SK-N-SH (cell line): ENCODE measurements at regions not wholly inside any gene's neighbourhood (a gene's known extent, or its start where the extent isn't known, plus 50 kb on each side); places are given as distances from the start of the nearest gene placed in this dataset.

ENCODE experiments used
- CTCF ChIA-PET: fragments of 300-600, 350-600 bp; formaldehyde crosslinking; extraction: SDS; loops from one replicate; lab custom pipeline; 2021; lab: Yijun Ruan, JAX
- POLR2A ChIA-PET: fragments of 350-600 bp; sonication (Branson Sonifier 250); formaldehyde crosslinking; extraction: SDS; loops from one replicate; lab custom pipeline; 2020; ENCODE audit warnings: antibody characterized with exemption, inconsistent platforms; lab: Yijun Ruan, JAX
- DNase-seq: peaks from one replicate; pipeline ENCODE4 v3.0.0; 2012
- H2AFZ ChIP-seq: fragments of 200-600 bp; sonication (generic); 2 replicates; pipeline ENCODE4 v1.8.1; 2016; ENCODE audit warnings: antibody characterized with exemption, mild to moderate bottlenecking, low read depth
- H3F3A ChIP-seq: fragments of 200-600 bp; sonication (generic); replicated peaks from 2 replicates; pipeline ENCODE3; 2016; ENCODE audit warnings: antibody characterized with exemption, mild to moderate bottlenecking; ENCODE audit not compliant: insufficient read depth
- H3K27ac ChIP-seq, 2 experiments: fragments of 200-500 bp in 1 of 2; fragments of 200-600 bp in 1 of 2; sonication (Bioruptor generic) in 1 of 2; sonication (generic), shearing (Covaris generic) in 1 of 2; 2 replicates each; pipeline versions ENCODE4 v1.5.1 to v1.6.1; 2014 to 2016; ENCODE audit warnings: low read depth in 2 of 2, inconsistent platforms in 1 of 2, low read length in 1 of 2, mild to moderate bottlenecking in 1 of 2, mixed read lengths in 1 of 2
- H3K27me3 ChIP-seq: fragments of 200-600 bp; sonication (generic), shearing (Covaris generic); 2 replicates; pipeline ENCODE4 v1.6.1; 2016; ENCODE audit warnings: mixed run types; ENCODE audit not compliant: insufficient read depth
- H3K36me3 ChIP-seq, 2 experiments: fragments of 200-500 bp in 1 of 2; fragments of 200-600 bp in 1 of 2; sonication (Bioruptor generic) in 1 of 2; sonication (generic) in 1 of 2; replicated peaks in 1 of 2; 2 replicates each; pipeline versions ENCODE3 to v1.5.1; 2014 to 2016; ENCODE audit warnings: low read length in 1 of 2, mild to moderate bottlenecking in 1 of 2; ENCODE audit not compliant: insufficient read depth in 2 of 2, control insufficient read depth in 1 of 2
- H3K4me1 ChIP-seq, 2 experiments: fragments of 200-500 bp in 1 of 2; fragments of 200-600 bp in 1 of 2; sonication (Bioruptor generic) in 1 of 2; sonication (generic), shearing (Covaris generic) in 1 of 2; 2 replicates each; pipeline versions ENCODE4 v1.5.1 to v1.6.1; 2014 to 2016; ENCODE audit warnings: low read depth in 1 of 2, low read length in 1 of 2, mixed run types in 1 of 2; ENCODE audit not compliant: insufficient read depth in 2 of 2, control insufficient read depth in 1 of 2
- H3K4me2 ChIP-seq: fragments of 200-600 bp; sonication (generic), shearing (Covaris generic); 2 replicates; pipeline ENCODE4 v1.6.1; 2017; ENCODE audit warnings: mixed run types
- H3K4me3 ChIP-seq, 2 experiments: fragments of 200-500 bp in 1 of 2; fragments of 200-600 bp in 1 of 2; sonication (Bioruptor generic) in 1 of 2; sonication (generic), shearing (Covaris generic) in 1 of 2; 2 replicates each; pipeline versions ENCODE4 v1.5.1 to v1.8.1; 2014 to 2016; ENCODE audit warnings: low read depth in 2 of 2, inconsistent platforms in 1 of 2, low read length in 1 of 2, mild to moderate bottlenecking in 1 of 2, mixed read lengths in 1 of 2, moderate library complexity in 1 of 2
- H3K79me2 ChIP-seq: fragments of 200-600 bp; sonication (generic); 2 replicates; pipeline ENCODE4 v1.8.1; 2017; ENCODE audit warnings: mild to moderate bottlenecking; ENCODE audit not compliant: insufficient read depth
- H3K9ac ChIP-seq: fragments of 200-600 bp; sonication (generic); 2 replicates; pipeline ENCODE4 v1.6.1; 2017; ENCODE audit warnings: mixed run types
- H3K9me2 ChIP-seq: fragments of 200-600 bp; sonication (generic); 2 replicates; pipeline ENCODE4 v1.6.1; 2017; ENCODE audit warnings: mixed run types
- H3K9me3 ChIP-seq: fragments of 200-600 bp; sonication (generic); 2 replicates; pipeline ENCODE4 v1.6.1; 2017; ENCODE audit warnings: mixed run types, mild to moderate bottlenecking, moderate library complexity
- H4K20me1 ChIP-seq: fragments of 200-600 bp; sonication (generic); 2 replicates; pipeline ENCODE4 v1.6.1; 2017; ENCODE audit warnings: mild to moderate bottlenecking, mixed run types; ENCODE audit not compliant: insufficient read depth
- CHD2 ChIP-seq: fragments of 150-350 bp; IDR thresholded peaks from 2 replicates; pipeline ENCODE4 v1.6.1; 2018; ENCODE audit warnings: low read length; ENCODE audit not compliant: partially characterized antibody
- CTCF ChIP-seq: fragments of 200-600 bp; sonication (generic); IDR thresholded peaks from 2 replicates; pipeline ENCODE4 v1.6.1; 2017; ENCODE audit warnings: antibody characterized with exemption, mild to moderate bottlenecking, moderate library complexity
- FOXM1 ChIP-seq: IDR thresholded peaks from 2 replicates; pipeline ENCODE4 v1.4.0; 2012; ENCODE audit warnings: low read depth, mild to moderate bottlenecking
- JUND ChIP-seq: IDR thresholded peaks from 2 replicates; pipeline ENCODE4 v1.4.0; 2012
- NFIC ChIP-seq: IDR thresholded peaks from 2 replicates; pipeline ENCODE4 v1.4.0; 2012; ENCODE audit warnings: borderline replicate concordance
- PBX3 ChIP-seq: IDR thresholded peaks from 2 replicates; pipeline ENCODE4; 2012
- POLR2AphosphoS5 ChIP-seq: IDR thresholded peaks from 2 replicates; pipeline ENCODE4 v1.6.1; 2012; ENCODE audit warnings: low read depth, low read length
- RAD21 ChIP-seq: IDR thresholded peaks from 2 replicates; pipeline ENCODE4 v1.6.1; 2012; ENCODE audit warnings: mild to moderate bottlenecking, low read length
- RCOR1 ChIP-seq: fragments of 150-350 bp; IDR thresholded peaks from 2 replicates; pipeline ENCODE4 v1.6.1; 2017; ENCODE audit warnings: antibody characterized with exemption, low read length
- REST ChIP-seq: IDR thresholded peaks from 2 replicates; pipeline ENCODE4 v1.6.1; 2012; ENCODE audit warnings: mild to moderate bottlenecking, low read depth, low read length, moderate library complexity
- RXRA ChIP-seq: IDR thresholded peaks from 2 replicates; pipeline ENCODE4 v1.4.0; 2012; ENCODE audit warnings: low read depth, mild to moderate bottlenecking, borderline replicate concordance
- SIN3A ChIP-seq: IDR thresholded peaks from 2 replicates; pipeline ENCODE4 v1.6.1; 2012; ENCODE audit warnings: low read depth, mild to moderate bottlenecking, low read length, moderate library complexity, borderline replicate concordance
- TCF12 ChIP-seq: IDR thresholded peaks from 2 replicates; pipeline ENCODE4 v1.4.0; 2012
- WGBS: methylation state at CpG from one replicate; pipeline ENCODE4 v1.1.6; 2017; ENCODE audit warnings: low lambda C conversion rate; 5-methylcytosine and 5-hydroxymethylcytosine counted together
- TF ChIP-seq, protein P1 (sequence below): IDR thresholded peaks from 2 replicates; pipeline ENCODE4 v1.4.0; 2012; ENCODE audit warnings: low read depth, borderline replicate concordance
- TF ChIP-seq, protein P2 (sequence below): fragments of 150-350 bp; IDR thresholded peaks from 2 replicates; pipeline ENCODE4 v1.6.1; 2016; ENCODE audit warnings: mild to moderate bottlenecking, low read depth, low read length
- TF ChIP-seq, protein P3 (sequence below): IDR thresholded peaks from 2 replicates; pipeline ENCODE4 v1.4.0; 2012; ENCODE audit warnings: low read depth, borderline replicate concordance

- Histone ChIP-seq H3K9me3 (no peaks in the 10 kb centered on the region), H3K9ac (no peak overlapping the region), H3K9me2 (no peaks in the 10 kb centered on the region), H3K27ac (no peak overlapping the region), H4K20me1 (no peaks in the 10 kb centered on the region), H3K4me1 (no peaks in the 10 kb centered on the region), H3K4me3 (no peak overlapping the region), H3K27me3 (no peaks in the 10 kb centered on the region), H3K4me2 (no peak overlapping the region), H2AFZ (peak overlapping the region; percentile 19; the same call in 1 of the 2 replicates), H3K79me2 (no peaks in the 10 kb centered on the region), H3F3A (no peaks in the 10 kb centered on the region), H3K36me3 (no peaks in the 10 kb centered on the region)
- DNase-seq = no peak
- CTCF ChIA-PET = interaction anchor here (0.7 kb wide), 1 partner anchor 9 kb away, joined by 3 read pairs; no protein-coding TSS in a partner anchor
- POLR2A ChIA-PET = no interaction called here
- TF ChIP-seq, protein P1, sequence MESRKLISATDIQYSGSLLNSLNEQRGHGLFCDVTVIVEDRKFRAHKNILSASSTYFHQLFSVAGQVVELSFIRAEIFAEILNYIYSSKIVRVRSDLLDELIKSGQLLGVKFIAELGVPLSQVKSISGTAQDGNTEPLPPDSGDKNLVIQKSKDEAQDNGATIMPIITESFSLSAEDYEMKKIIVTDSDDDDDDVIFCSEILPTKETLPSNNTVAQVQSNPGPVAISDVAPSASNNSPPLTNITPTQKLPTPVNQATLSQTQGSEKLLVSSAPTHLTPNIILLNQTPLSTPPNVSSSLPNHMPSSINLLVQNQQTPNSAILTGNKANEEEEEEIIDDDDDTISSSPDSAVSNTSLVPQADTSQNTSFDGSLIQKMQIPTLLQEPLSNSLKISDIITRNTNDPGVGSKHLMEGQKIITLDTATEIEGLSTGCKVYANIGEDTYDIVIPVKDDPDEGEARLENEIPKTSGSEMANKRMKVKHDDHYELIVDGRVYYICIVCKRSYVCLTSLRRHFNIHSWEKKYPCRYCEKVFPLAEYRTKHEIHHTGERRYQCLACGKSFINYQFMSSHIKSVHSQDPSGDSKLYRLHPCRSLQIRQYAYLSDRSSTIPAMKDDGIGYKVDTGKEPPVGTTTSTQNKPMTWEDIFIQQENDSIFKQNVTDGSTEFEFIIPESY = no peak
- TF ChIP-seq RCOR1 = no peak
- TF ChIP-seq CTCF = no peak
- TF ChIP-seq, protein P2, sequence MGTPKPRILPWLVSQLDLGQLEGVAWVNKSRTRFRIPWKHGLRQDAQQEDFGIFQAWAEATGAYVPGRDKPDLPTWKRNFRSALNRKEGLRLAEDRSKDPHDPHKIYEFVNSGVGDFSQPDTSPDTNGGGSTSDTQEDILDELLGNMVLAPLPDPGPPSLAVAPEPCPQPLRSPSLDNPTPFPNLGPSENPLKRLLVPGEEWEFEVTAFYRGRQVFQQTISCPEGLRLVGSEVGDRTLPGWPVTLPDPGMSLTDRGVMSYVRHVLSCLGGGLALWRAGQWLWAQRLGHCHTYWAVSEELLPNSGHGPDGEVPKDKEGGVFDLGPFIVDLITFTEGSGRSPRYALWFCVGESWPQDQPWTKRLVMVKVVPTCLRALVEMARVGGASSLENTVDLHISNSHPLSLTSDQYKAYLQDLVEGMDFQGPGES = no peak
- no peak for TF ChIP-seq TCF12
- no peak for TF ChIP-seq RAD21
- TF ChIP-seq REST = no peak
- no peak for TF ChIP-seq SIN3A
- TF ChIP-seq POLR2AphosphoS5 = no peak
- TF ChIP-seq RXRA = no peak
- TF ChIP-seq, protein P3, sequence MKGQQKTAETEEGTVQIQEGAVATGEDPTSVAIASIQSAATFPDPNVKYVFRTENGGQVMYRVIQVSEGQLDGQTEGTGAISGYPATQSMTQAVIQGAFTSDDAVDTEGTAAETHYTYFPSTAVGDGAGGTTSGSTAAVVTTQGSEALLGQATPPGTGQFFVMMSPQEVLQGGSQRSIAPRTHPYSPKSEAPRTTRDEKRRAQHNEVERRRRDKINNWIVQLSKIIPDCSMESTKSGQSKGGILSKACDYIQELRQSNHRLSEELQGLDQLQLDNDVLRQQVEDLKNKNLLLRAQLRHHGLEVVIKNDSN = no peak
- no peak for TF ChIP-seq FOXM1
- TF ChIP-seq JUND = no peak
- TF ChIP-seq NFIC = no peak
- TF ChIP-seq PBX3 = no peak
- no peak for TF ChIP-seq CHD2
- WGBS = 37% methylated on average over 2 of the region's 2 CpGs
These were observed 671.3 kb downstream of the LRRC70 start for GRCh38 chr5:63249960-63250359.
